ENCODE measurements at regions not wholly inside any gene's neighbourhood (a gene's known extent, or its start where the extent isn't known, plus 50 kb on each side); places are given as distances from the start of the nearest gene placed in this dataset.

- TF ChIP-seq TOX (CRISPR knock-in tag; IDR thresholded peaks at IDR 0.05; ENCODE audit: borderline replicate concordance): no peak
- TF ChIP-seq ESRRG (CRISPR knock-in tag; IDR thresholded peaks at IDR 0.05): no peak
- no peak for TF ChIP-seq OSR1 (CRISPR knock-in tag; IDR thresholded peaks at IDR 0.05)
- no peak for TF ChIP-seq BACH2 (CRISPR knock-in tag; IDR thresholded peaks at IDR 0.05; ENCODE audit: borderline replicate concordance)
- no peak for TF ChIP-seq PATZ1 (CRISPR knock-in tag; IDR thresholded peaks at IDR 0.05; ENCODE audit: borderline replicate concordance)
- no peak for TF ChIP-seq CREB5 (CRISPR knock-in tag; IDR thresholded peaks at IDR 0.05; ENCODE audit: low read depth)
- no peak for TF ChIP-seq ZNF70 (CRISPR knock-in tag; IDR thresholded peaks at IDR 0.05)
- TF ChIP-seq SNAI2 (CRISPR knock-in tag; IDR thresholded peaks at IDR 0.05): no peak
- no peak for TF ChIP-seq CSDC2 (CRISPR knock-in tag; IDR thresholded peaks at IDR 0.05)
- no peak for TF ChIP-seq ZFP30 (CRISPR knock-in tag; IDR thresholded peaks at IDR 0.05)
- TF ChIP-seq TCF4 (CRISPR knock-in tag; IDR thresholded peaks at IDR 0.05; ENCODE audit: borderline replicate concordance): no peak
Observed at GRCh38 chr2:59530258-59530657, 1023.2 kb downstream of the BCL11A start.
